ENCODE measurements at regions not wholly inside any gene's neighbourhood (a gene's known extent, or its start where the extent isn't known, plus 50 kb on each side); places are given as distances from the start of the nearest gene placed in this dataset.
A peak's percentile ranks its signal among the peaks of the same experiment; 100 is the strongest.

GRCh38 chr3:168395551-168395950, 299.8 kb upstream of the GOLIM4 start:
- DNase-seq (ENCODE audit: low spot score) = no peak

- DNase-seq (ENCODE audit: low spot score) = no peak
Observed at GRCh38 chr3:168394439-168394838, 298.7 kb upstream of the GOLIM4 start.

GRCh38 chr3:168386301-168386700, 290.6 kb upstream of the GOLIM4 start:
- no peak for DNase-seq (ENCODE audit: low spot score)

GRCh38 chr3:168384990-168385389, 289.3 kb upstream of the GOLIM4 start:
- DNase-seq (ENCODE audit: low spot score) = no peak

GRCh38 chr3:168383573-168383972, 287.8 kb upstream of the GOLIM4 start:
- no peak for DNase-seq (ENCODE audit: low spot score)

- no peak for DNase-seq (ENCODE audit: low spot score)
Observed at GRCh38 chr3:168371846-168372245, 276.1 kb upstream of the GOLIM4 start.

GRCh38 chr3:168364967-168365366, 269.2 kb upstream of the GOLIM4 start:
- DNase-seq (ENCODE audit: low spot score) = no peak

GRCh38 chr3:168362661-168363247, 267.0 kb upstream of the GOLIM4 start:
- DNase-seq (ENCODE audit: low spot score) = no peak

- peak; percentile 72 for DNase-seq (ENCODE audit: low spot score)
Observed at GRCh38 chr3:168362156-168362555, 266.4 kb upstream of the GOLIM4 start.

GRCh38 chr3:168360993-168361392, 265.3 kb upstream of the GOLIM4 start:
- DNase-seq (ENCODE audit: low spot score) = no peak

GRCh38 chr3:168342946-168343850, 247.5 kb upstream of the GOLIM4 start:
- no peak for DNase-seq (ENCODE audit: low spot score)

GRCh38 chr3:168341956-168342936, 246.5 kb upstream of the GOLIM4 start:
- peak; percentile 26 for DNase-seq (ENCODE audit: low spot score)

- DNase-seq (ENCODE audit: low spot score) = peak; percentile 61
Observed at GRCh38 chr3:168341192-168341815, 245.6 kb upstream of the GOLIM4 start.

GRCh38 chr3:168338161-168338560, 242.4 kb upstream of the GOLIM4 start:
- no peak for DNase-seq (ENCODE audit: low spot score)

GRCh38 chr3:168336276-168336675, 240.6 kb upstream of the GOLIM4 start:
- DNase-seq (ENCODE audit: low spot score) = no peak

GRCh38 chr3:168333410-168333935, 237.7 kb upstream of the GOLIM4 start:
- DNase-seq (ENCODE audit: low spot score) = no peak

- DNase-seq (ENCODE audit: low spot score) = no peak
Observed at GRCh38 chr3:168331756-168332155, 236.0 kb upstream of the GOLIM4 start.

GRCh38 chr3:168330983-168331382, 235.3 kb upstream of the GOLIM4 start:
- no peak for DNase-seq (ENCODE audit: low spot score)

- no peak for DNase-seq (ENCODE audit: low spot score)
Observed at GRCh38 chr3:168327856-168328255, 232.1 kb upstream of the GOLIM4 start.

- peak; percentile 21 for DNase-seq (ENCODE audit: low spot score)
Observed at GRCh38 chr3:168325684-168326083, 230.0 kb upstream of the GOLIM4 start.

- no peak for DNase-seq (ENCODE audit: low spot score)
Observed at GRCh38 chr3:168322941-168323340, 227.2 kb upstream of the GOLIM4 start.
